Gastrocnemius medialis (tissue), 4 donors: ENCODE measurements at regions not wholly inside any gene's neighbourhood (a gene's known extent, or its start where the extent isn't known, plus 50 kb on each side); places are given as distances from the start of the nearest gene placed in this dataset.

Experiments used
- ATAC-seq, 2 donors: fragments of 150-250 bp; one replicate each; pipeline ENCODE4 v1.9.1; 2016
- DNase-seq, 2 donors: peaks; one replicate each; pipeline ENCODE4 v3.0.0-alpha.2; 2019
- H3K27ac ChIP-seq, 4 donors: fragments of 200-600 bp; sonication (generic); 1 replicate in 1 of 4; 2 replicates in 3 of 4; pipeline ENCODE4 v1.5.1; 2016 to 2018; ENCODE audit warnings: mild to moderate bottlenecking in 2 of 4, moderate library complexity in 1 of 4
- H3K27me3 ChIP-seq, 3 donors: fragments of 200-600 bp; sonication (generic) in 2 of 3; 1 replicate in 1 of 3; 2 replicates in 2 of 3; pipeline versions ENCODE4 v1.5.1 to v1.6.0; 2016 to 2019; ENCODE audit warnings: mild to moderate bottlenecking in 1 of 3, moderate library complexity in 1 of 3
- H3K36me3 ChIP-seq, 2 donors: fragments of 200-600 bp; sonication (generic) in 1 of 2; one replicate each; pipeline ENCODE4 v1.5.1; 2017 to 2018
- H3K4me1 ChIP-seq, 2 donors: fragments of 200-600 bp; sonication (generic) in 1 of 2; one replicate each; pipeline ENCODE4 v1.5.1; 2016 to 2017; ENCODE audit warnings: mild to moderate bottlenecking in 2 of 2
- H3K4me3 ChIP-seq, 4 donors: fragments of 200-600 bp; sonication (generic) in 3 of 4; 1 replicate in 1 of 4; 2 replicates in 3 of 4; pipeline ENCODE4 v1.5.1; 2016 to 2019; ENCODE audit warnings: mild to moderate bottlenecking in 2 of 4
- H3K9me3 ChIP-seq, 3 donors: fragments of 200-600 bp; sonication (generic) in 2 of 3; 1 replicate in 1 of 3; 2 replicates in 2 of 3; pipeline ENCODE4 v1.5.1; 2016 to 2019
- POLR2A ChIP-seq, 2 donors: fragments of 450-650 bp; IDR thresholded peaks; one replicate each; pipeline ENCODE4 v1.6.1; 2017; ENCODE audit warnings: antibody characterized with exemption in 2 of 2, mild to moderate bottlenecking in 2 of 2, moderate library complexity in 2 of 2
- in situ Hi-C, 4 donors: fragments of 200-750 bp; cut with MboI; loops; one replicate each; pipeline versions ENCODE4 v1.15.0 to v1.8.0; 2017; ENCODE audit warnings: low sequenced_read_pairs in 4 of 4
- intact Hi-C: fragments of 100-400 bp; cut with DNase I; formaldehyde crosslinking; loops from one replicate; pipeline ENCODE4 v1.15.1; 2023; ENCODE audit warnings: low total_unique reads
- TF ChIP-seq, protein P1 (sequence below), 5 experiments: fragments of 450-650 bp in 3 of 5; fragments of 200-600 bp in 2 of 5; sonication (generic) in 2 of 5; IDR thresholded peaks in 4 of 5; conservative IDR thresholded peaks in 1 of 5; 1 replicate in 4 of 5; 2 replicates in 1 of 5; pipeline ENCODE4 v1.5.1; 2016 to 2019; ENCODE audit warnings: antibody characterized with exemption in 5 of 5, mild to moderate bottlenecking in 3 of 5, moderate library complexity in 3 of 5

GRCh38 chr2:34567128-34567527, 968.0 kb upstream of the FAM98A start:
- H3K4me1 ChIP-seq, result no peaks in the 10 kb centered on the region
- DNase-seq, result no peak
- no peak overlapping the region for H3K27ac ChIP-seq
- no peak for ATAC-seq
- TF ChIP-seq POLR2A (IDR thresholded peaks at IDR 0.05), result no peak
- TF ChIP-seq, protein P1, sequence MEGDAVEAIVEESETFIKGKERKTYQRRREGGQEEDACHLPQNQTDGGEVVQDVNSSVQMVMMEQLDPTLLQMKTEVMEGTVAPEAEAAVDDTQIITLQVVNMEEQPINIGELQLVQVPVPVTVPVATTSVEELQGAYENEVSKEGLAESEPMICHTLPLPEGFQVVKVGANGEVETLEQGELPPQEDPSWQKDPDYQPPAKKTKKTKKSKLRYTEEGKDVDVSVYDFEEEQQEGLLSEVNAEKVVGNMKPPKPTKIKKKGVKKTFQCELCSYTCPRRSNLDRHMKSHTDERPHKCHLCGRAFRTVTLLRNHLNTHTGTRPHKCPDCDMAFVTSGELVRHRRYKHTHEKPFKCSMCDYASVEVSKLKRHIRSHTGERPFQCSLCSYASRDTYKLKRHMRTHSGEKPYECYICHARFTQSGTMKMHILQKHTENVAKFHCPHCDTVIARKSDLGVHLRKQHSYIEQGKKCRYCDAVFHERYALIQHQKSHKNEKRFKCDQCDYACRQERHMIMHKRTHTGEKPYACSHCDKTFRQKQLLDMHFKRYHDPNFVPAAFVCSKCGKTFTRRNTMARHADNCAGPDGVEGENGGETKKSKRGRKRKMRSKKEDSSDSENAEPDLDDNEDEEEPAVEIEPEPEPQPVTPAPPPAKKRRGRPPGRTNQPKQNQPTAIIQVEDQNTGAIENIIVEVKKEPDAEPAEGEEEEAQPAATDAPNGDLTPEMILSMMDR (IDR thresholded peaks at IDR 0.05 in 4 of 5, conservative IDR thresholded peaks at IDR 0.05 in 1 of 5), result no peak
- no peaks in the 10 kb centered on the region for H3K36me3 ChIP-seq
- H3K27me3 ChIP-seq, result no peaks in the 10 kb centered on the region
- H3K4me3 ChIP-seq, result no peak overlapping the region
- no peaks in the 10 kb centered on the region for H3K9me3 ChIP-seq
- in situ Hi-C loops (no loop called here), intact Hi-C loops (no loop called here)

DNA sequence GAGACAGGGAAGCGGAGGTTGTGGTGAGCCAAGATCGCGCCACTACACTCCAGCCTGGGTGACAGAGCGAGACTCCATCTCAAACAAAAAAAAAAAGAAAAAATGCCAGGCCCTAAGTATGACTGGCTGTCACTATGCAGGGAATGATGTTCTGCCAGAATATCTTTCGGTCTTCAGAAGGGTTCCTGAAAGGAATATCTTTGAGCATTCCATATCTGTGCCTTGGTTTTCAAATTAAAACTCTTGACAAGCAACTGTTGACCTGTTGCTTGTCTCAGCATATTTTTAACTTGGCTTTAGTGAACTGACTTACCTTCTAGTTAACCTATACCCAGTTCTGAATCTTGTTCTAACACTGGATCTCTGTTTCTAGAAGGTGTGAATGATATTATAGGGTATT, 953.2 kb upstream of the FAM98A start:
- TF ChIP-seq, protein P1 (IDR thresholded peaks at IDR 0.05 in 4 of 5, conservative IDR thresholded peaks at IDR 0.05 in 1 of 5), result no peak
- no peak for TF ChIP-seq POLR2A (IDR thresholded peaks at IDR 0.05)
- no peak overlapping the region for H3K27ac ChIP-seq
- no peaks in the 10 kb centered on the region for H3K27me3 ChIP-seq
- intact Hi-C loops (no loop called here), in situ Hi-C loops (no loop called here)
- H3K4me3 ChIP-seq, result no peak overlapping the region
- DNase-seq, result no peak
- H3K36me3 ChIP-seq, result no peaks in the 10 kb centered on the region
- ATAC-seq, result no peak
- H3K4me1 ChIP-seq, result no peaks in the 10 kb centered on the region
- no peaks in the 10 kb centered on the region for H3K9me3 ChIP-seq

DNA sequence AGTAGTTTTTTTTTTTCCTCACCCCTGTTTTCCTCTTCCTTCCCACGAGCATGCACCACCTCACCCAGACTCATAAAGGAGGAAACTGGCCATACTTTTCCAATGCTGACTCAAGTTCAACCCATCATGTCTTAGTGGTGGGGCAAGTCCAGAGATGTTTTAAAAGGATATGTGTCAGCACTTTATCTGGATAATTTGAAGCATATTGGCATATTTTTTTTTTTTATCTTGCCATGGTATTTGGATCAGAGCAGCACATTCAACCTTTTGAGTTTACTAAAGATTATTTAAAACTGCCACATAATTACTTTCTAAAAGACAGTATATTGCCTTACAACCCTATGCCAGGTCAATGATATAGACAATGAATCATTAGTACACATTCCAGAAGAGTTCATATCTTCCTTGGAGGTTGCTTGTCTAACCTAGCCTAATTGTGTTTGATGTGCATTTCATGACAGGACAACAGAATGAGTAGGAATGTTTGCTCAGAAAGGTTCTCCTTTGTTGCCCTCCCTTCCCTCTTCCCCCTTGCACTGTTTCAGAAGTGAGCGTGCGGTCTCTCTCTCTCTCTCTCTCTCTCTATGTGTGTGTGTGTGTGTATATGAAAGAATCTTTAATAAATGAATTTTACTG, 950.7 kb upstream of the FAM98A start:
- intact Hi-C loops, result no loop called here

GRCh38 chr2:34547900-34548299, 948.8 kb upstream of the FAM98A start:
- no peak overlapping the region for H3K27ac ChIP-seq
- no peaks in the 10 kb centered on the region for H3K4me1 ChIP-seq
- no peaks in the 10 kb centered on the region for H3K9me3 ChIP-seq
- in situ Hi-C loops (no loop called here), intact Hi-C loops (no loop called here)
- no peak for ATAC-seq
- DNase-seq, result no peak
- no peak for TF ChIP-seq POLR2A (IDR thresholded peaks at IDR 0.05)
- TF ChIP-seq, protein P1 (IDR thresholded peaks at IDR 0.05 in 4 of 5, conservative IDR thresholded peaks at IDR 0.05 in 1 of 5), result no peak
- H3K4me3 ChIP-seq, result no peak overlapping the region
- H3K27me3 ChIP-seq, result no peaks in the 10 kb centered on the region
- no peaks in the 10 kb centered on the region for H3K36me3 ChIP-seq

More for the DNA sequence above, 950.7 kb upstream of the FAM98A start:
- no peaks in the 10 kb centered on the region for H3K27me3 ChIP-seq
- H3K36me3 ChIP-seq, result no peaks in the 10 kb centered on the region
- H3K4me3 ChIP-seq, result no peak overlapping the region
- no peaks in the 10 kb centered on the region for H3K9me3 ChIP-seq
- ATAC-seq, result no peak
- TF ChIP-seq POLR2A (IDR thresholded peaks at IDR 0.05), result no peak
- TF ChIP-seq, protein P1 (IDR thresholded peaks at IDR 0.05 in 4 of 5, conservative IDR thresholded peaks at IDR 0.05 in 1 of 5), result no peak
- no peaks in the 10 kb centered on the region for H3K4me1 ChIP-seq
- in situ Hi-C loops, result no loop called here
- no peak overlapping the region for H3K27ac ChIP-seq
- DNase-seq, result no peak

DNA sequence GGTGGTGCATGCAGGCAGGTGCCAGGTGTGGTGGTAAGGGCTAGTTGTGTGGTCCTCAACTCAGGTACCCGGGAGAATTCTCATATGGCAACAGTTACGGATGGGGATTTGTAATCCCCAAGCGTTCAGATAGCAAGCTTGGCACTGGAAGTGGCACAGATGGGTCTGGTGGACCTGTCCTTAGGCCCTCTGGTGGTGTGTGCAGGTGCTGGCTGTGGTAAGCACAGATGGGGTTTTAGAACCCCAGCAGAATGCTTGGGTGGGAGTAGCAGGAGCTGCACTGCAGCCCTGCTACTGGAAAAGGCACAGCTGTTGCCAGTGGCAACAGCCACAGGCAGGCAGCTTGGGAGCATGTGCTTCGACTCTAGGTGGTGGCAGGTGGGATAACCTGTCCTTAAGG, 948.2 kb upstream of the FAM98A start:
- DNase-seq, result no peak
- intact Hi-C loops (no loop called here), in situ Hi-C loops (no loop called here)
- TF ChIP-seq, protein P1 (IDR thresholded peaks at IDR 0.05 in 4 of 5, conservative IDR thresholded peaks at IDR 0.05 in 1 of 5), result no peak
- TF ChIP-seq POLR2A (IDR thresholded peaks at IDR 0.05), result no peak
- Histone ChIP-seq H3K9me3 (no peaks in the 10 kb centered on the region), H3K4me1 (no peaks in the 10 kb centered on the region), H3K4me3 (no peak overlapping the region), H3K36me3 (no peaks in the 10 kb centered on the region), H3K27ac (no peak overlapping the region), H3K27me3 (no peaks in the 10 kb centered on the region)
- ATAC-seq, result no peak
